ENCODE measurements at regions not wholly inside any gene's neighbourhood (a gene's known extent, or its start where the extent isn't known, plus 50 kb on each side); places are given as distances from the start of the nearest gene placed in this dataset.
A peak's percentile ranks its signal among the peaks of the same experiment; 100 is the strongest.

DNA sequence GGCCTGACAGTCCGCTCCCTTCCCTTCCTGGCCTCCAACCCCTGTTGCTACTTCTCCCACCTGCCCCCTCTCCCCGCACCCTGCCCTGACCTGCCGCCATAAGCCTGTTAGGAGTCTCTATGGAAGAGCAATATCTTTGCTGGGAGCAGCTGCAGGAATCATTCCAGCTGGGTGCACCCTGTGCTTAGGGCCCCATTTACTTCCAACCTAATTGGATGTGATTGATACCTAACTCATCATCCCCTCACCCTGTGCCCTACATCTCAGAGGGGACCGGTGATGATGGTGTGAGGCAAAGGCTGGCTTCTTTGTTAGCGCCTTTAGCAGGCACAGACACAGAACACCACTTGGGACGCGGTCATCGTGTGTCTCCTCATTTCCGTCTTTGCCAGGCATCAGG, 80.0 kb upstream of the FAM180A start:
- DNase-seq (ENCODE audit: low spot score), result no peak

DNA sequence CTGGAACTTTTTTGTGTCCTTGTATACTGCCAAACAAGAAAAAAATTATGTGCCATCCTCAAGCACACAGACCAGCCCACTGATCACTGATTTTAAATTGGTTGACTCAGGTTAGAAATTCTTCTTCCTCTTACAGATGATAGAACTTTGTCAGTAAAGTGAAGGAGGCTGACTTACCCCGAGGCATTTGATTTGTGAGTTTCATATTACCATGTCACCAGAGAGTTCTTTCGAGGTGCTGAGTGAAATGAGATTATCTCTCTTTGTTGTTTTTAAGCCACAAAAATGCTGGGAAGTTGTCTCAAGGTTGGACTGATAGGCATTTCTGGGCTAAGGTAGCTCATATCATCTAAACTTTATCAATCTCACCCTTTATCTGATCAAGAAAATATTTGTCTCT, 78.8 kb upstream of the FAM180A start:
- DNase-seq (ENCODE audit: low spot score), result no peak

DNA sequence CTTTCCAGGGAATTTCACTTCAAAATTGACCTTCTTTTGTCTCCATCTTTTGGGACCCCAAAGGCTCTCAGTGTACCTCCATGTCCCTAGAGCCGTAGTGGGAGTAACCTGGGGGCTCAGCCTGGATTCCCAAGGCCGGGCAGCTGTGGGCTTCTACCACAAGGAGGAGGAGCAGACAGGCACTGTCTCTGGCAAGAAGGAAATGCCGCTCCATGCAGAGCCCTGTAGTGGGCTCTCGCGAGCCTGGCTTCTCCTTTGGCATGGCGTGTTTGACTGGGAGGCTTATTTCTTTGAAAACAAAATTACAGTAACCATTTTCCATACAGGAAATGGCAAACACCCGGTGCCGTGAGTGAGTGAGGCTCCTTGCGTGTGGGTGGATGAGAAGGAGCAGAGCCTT, 76.8 kb upstream of the FAM180A start:
- no peak for DNase-seq (ENCODE audit: low spot score)

DNA sequence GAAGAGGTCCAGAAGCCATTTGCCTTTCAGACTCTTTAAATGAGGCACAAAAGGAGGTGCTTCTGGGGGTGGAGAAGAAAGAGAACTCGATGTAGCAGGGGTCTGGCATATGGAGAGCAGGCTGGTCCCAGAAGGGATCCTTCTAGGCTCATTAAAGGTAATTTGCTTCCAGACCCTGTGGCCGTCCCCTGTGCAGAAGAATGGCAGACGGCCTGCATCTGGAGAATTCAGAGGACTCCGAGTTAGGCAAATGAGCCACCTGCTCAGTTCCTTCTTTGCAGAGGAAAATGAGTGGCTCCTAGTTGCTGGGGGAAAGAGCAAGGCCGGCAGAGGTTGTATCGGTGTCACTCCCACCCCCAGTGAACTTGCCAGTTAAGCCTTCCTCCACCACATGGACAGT, 73.8 kb upstream of the FAM180A start:
- DNase-seq (ENCODE audit: low spot score), result no peak

DNA sequence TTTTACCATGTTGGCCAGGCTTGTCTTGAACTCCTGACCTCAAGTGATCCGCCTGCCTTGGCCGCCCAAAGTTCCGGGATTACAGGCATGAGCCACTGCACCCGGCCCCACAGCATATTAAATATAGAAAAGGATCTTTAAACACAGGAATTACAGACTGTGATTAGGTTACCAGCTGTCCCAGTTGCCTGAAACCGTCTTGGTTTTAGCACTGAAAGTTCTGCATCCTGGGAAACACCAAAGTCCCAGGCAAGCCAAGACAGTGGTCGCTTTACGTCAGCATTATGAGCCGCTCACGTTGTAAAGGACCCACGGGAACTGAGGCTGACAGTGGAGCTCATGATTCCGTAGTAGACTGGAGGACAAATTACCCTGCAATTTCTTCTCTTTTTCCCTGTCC, 69.0 kb upstream of the FAM180A start:
- DNase-seq (ENCODE audit: low spot score), result no peak

DNA sequence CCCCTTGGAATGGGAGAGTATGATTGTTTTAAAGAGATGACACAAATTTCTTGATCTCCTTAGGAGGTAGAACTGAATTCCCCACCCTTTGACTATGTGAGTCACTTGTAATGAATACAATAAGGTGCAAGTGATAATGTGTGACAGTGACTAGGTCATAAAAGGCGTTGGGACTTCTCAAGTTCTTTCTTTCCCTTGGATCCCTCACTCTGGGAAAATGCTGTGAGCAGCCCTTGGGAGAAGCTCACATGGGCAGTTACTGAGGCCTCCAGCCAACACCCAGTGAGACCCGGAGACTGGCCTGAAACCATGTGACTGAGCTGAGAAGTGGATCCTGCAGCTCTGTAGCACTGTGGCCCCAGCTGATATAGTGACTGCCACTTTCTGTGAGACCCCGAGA, 66.4 kb upstream of the FAM180A start:
- no peak for DNase-seq (ENCODE audit: low spot score)

DNA sequence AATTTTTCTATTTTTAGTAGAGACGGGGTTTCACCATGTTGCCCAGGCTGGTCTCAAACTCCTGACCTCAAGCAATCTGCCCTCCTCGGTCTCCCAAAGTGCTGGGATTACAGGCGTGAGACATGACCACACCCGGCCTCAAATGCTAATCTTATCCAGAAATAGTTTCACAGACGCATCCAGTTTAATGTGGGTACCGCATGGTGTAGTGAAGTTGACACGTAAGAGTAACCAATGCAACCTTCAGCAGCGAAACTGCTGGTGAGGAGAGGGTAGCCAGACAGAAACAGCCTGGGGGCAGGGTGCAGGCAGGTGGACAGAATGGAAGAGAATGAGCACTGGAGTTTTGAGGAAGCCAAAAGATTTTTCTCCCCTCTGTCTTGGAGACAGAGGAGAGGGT, 63.5 kb upstream of the FAM180A start:
- no peak for DNase-seq (ENCODE audit: low spot score)

DNA sequence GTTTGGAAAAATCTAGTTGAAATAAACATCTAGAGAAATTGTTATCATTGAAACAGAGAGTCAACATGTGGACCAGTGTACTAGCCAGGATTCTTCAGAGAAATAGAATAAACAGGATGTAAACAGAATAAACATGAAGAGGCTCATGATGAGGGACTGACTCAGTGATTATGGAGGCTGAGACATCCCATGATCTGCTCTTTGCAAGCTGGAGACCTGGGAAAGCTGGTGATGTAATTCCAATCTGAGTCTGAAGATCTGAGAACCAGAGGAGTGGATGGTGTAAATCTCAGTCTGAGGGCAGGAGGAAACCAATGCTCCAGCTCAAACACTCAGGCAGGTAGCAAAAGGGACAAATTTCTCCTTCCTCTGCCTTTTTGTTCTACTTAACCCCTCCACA, 62.9 kb upstream of the FAM180A start:
- DNase-seq (ENCODE audit: low spot score), result no peak

DNA sequence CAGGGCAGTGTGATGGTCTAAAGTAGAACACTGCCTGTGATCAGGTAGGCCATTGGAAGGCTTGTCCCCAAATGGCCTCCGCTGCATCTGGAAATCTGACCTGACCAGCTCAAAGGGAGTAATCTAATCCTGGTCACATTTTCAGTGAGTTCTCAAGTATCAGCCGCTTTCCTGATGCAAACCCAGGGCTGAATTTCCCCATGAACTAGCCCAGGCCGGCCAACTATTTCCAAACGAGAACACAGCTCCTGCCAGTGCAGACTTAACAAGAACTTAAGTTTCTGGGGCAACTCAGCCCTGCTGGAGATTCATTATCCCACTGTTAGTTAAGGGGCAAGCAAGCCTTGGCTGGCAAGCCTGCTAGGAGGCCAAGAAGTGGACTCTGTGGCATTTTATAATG, 59.6 kb upstream of the FAM180A start:
- DNase-seq (ENCODE audit: low spot score), result no peak

DNA sequence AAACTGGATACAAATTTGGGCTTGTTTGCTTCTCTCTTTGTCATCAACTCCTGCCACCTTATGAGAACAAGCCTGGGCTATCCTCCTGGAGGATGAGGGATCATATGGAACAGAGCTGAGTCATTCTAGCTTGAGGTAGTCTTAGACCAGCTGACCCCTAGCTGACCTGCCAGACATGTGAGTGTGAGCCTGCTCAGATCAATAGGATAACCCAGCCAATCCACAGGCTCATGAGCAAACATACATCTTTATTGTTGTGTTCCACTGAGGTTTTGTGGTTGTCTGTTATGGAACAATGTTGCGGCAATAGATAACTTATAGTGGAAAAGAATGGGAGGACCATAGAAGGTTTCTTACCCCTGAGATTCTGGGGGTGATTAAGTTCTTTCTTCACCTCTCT, 54.5 kb upstream of the FAM180A start:
- DNase-seq (ENCODE audit: low spot score), result no peak

DNA sequence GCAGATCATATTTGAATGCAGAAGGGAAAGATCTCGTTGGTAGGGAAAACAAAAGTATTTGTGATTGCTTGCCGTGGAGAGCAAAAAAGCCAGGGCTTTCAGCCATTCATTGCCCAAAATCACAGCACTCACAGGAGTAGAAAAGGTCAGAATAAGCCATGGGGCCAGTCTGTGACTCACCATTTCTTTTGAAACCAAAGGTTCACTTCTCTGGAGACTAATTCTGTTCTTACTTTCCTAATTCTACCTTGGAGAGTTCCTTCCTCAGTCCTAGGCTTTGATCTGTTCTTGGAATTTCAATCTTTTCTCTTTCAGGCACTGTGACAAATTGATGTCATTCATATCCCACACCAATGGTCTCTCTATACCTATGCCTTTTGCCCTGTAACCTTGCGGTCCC, 54.1 kb upstream of the FAM180A start:
- DNase-seq (ENCODE audit: low spot score), result no peak

DNA sequence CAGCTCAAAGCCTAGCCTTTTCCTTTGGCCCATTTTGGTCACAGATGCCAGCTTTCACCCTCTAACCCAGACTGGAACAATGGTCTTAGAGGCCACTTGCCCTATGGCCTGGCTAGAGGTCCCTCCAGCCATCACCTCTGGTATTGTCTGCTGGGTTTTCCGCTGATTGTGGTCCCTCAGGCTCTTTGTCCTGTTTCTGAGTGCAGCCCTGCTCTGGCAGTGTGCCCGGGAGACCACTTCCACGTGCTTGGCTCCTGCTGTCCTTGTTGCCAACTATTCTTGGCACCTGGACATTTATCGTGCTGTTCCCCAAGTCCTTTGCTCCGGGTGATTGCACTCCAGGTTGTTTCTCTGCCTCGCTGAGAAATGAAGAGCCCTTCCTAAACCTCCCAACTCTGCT, 53.3 kb upstream of the FAM180A start:
- no peak for DNase-seq (ENCODE audit: low spot score)

DNA sequence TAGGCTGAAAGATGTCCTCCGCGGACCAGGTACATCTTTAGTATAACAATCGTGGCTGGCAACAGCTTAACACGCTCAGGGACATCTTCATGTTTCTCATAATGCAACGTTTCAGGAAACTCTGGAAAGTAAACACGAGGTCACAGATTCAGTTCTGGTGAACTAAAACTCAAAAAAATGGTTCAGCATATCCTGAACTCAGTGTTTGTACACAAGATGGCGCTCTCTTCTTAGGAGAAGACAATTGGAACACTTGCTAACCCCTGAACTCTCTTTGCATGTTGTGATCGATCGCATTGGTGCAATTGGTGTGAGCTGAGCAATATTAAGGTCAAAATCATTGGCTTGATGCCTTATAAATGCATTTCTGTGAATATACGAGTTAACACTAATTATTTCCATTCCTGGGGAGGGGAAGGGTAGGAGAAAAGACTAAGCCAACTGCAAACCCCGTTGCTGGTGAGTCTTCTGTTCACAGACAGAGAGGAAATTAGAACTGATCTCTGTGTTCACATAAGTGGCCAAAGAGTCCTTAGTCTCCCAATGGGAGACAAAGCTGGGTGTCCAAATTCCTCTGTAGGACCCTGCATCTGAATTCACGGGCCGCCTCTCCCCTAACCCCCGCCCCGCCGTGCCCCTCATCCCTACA, 52.6 kb upstream of the FAM180A start:
- DNase-seq (ENCODE audit: low spot score), result peak; percentile 69

DNA sequence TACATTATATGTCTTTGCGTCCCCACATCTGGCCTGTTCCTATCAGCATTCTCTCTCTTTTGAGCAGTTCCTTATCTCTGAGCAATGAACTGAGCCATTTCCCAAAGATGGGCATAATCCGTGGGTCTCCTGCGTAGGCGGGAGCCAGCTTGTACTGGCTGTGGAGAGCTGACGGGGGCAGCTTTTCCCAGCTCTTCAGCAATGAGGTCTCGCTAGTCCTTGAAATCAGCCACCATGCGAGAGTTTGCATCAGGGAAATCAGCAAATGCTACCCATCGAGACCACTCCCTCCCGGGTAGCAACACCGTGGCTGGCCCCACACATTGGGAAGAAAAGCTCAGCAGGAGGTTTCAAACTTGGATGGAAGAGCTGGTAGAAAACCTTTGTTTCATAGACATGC, 51.9 kb upstream of the FAM180A start:
- DNase-seq (ENCODE audit: low spot score), result no peak

DNA sequence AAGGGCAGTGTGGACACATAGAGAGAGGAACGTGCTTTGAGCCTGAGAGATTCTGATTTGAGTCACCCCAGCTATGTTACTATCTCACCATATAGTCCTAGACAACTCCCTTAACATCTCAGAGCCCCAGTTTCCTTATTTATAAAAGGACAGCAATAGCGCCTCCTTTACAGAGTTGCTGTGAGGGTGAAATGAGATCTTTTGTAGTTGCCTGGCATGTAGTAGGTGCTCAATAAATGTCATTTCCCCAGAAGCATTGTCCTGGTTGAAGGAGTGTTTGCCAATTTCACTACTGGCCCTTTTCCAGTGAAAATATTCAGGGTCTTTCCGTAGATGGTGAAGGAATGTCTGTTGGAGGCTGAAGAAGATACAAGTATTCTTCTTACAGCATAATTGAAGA, 51.3 kb upstream of the FAM180A start:
- DNase-seq (ENCODE audit: low spot score), result no peak
